ENCODE measurements at regions not wholly inside any gene's neighbourhood (a gene's known extent, or its start where the extent isn't known, plus 50 kb on each side); places are given as distances from the start of the nearest gene placed in this dataset.

DNA sequence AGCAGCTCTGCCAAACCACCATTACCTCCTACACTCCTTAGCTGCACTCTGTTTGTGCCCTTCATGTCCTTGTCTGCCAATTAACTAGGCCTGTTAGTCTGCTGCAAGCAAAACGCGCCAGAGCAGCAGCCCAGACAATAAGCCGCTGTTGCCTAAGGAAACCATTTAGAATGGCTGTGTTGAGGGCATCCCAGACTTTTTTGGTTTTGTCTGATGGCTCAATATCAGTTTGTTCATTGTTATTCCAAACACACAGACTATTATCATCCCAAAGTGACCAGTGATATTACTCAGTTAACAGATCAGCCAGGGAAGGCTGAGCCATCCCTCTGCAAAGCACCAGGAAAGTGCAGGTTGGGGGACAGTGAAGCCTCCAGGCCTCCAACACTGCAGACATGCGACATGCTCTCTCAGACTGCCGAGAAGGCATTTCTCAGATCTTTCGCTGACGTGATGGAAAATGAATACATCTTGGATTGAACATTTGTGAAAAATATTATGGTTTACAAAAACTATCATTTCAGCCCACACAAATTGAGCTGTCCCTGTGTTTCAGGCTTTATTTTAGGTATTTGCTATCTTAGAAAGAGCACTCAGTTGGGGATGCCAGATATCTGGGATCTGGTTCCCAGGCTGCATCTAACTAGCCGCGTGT lies 182.0 kb upstream of the HNRNPA3 start:
- H3K4me3 ChIP-seq (ENCODE audit: low read depth, low read length) = no peak overlapping the region
- no peak for DNase-seq (ENCODE audit: extremely low spot score)
- no peaks in the 10 kb centered on the region for H3K4me1 ChIP-seq (ENCODE audit: insufficient read depth)
- H3K27ac ChIP-seq (ENCODE audit: low read depth) = no peak overlapping the region
- H3K36me3 ChIP-seq (ENCODE audit: insufficient read depth) = no peaks in the 10 kb centered on the region
- 85% methylated on average over 9 of the region's 9 CpGs for WGBS

DNA sequence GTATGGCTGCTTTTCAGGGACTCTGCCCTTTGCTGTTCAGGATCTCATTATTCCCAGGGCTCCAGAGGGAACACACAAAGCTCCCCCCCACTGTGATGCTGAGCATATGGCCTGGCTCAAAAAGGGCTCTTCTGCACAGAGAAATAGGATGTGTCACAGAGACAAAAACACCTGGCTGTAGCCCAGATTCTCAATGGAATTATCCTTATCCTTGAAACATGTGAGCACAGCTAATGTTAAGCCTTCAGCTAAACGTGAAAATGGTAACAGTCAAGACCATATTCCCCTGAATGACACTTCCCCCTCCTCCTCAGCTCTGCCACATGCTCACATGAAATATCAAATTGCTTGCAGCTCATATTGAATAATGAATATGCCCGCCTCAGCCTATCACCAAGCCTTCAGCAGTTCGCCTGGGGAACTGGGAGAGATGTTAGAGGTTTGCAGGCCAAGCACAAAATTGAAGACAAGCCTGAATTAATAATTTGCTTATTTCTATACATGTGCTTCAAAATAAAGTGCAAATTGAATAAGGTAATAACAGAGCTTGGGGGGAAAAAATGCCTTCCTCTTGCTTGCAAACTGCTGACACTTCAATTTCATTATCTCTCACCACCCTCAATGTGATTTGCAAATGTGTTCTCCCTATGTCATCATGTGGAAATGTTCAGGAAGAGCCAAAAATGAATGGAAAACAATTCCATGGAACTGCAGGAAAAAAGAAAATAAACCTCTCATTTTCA lies 181.0 kb upstream of the HNRNPA3 start:
- Histone ChIP-seq H3K36me3 (ENCODE audit: insufficient read depth) (no peaks in the 10 kb centered on the region), H3K4me3 (ENCODE audit: low read depth, low read length) (no peak overlapping the region), H3K4me1 (ENCODE audit: insufficient read depth) (no peaks in the 10 kb centered on the region), H3K27ac (ENCODE audit: low read depth) (no peak overlapping the region)
- WGBS = 60% methylated on average over 3 of the region's 3 CpGs
- DNase-seq (ENCODE audit: extremely low spot score) = no peak

DNA sequence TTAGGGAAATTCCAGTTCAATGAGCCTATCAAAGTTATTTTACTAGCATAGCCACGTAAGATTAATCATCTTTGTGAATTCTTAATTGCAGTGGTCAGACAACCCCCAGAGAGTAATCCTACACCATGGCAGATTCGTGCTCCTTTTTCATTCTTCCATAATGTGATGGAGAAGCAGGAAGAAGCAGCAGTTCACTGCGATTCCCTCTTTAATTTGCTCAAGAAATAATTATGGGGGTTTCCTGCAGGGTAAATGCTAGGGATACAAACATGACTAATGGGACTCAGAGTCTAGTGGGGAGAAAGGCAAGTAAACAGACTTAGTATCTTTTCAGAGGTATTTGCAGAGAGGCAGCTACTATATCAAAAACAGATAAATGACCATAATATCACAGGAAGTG lies 175.8 kb upstream of the HNRNPA3 start:
- no peak overlapping the region for H3K27ac ChIP-seq (ENCODE audit: low read depth)
- no peaks in the 10 kb centered on the region for H3K36me3 ChIP-seq (ENCODE audit: insufficient read depth)
- DNase-seq (ENCODE audit: extremely low spot score) = no peak
- H3K4me3 ChIP-seq (ENCODE audit: low read depth, low read length) = no peak overlapping the region
- WGBS = 56% methylated on average over 3 of the region's 3 CpGs
- H3K4me1 ChIP-seq (ENCODE audit: insufficient read depth) = no peaks in the 10 kb centered on the region

DNA sequence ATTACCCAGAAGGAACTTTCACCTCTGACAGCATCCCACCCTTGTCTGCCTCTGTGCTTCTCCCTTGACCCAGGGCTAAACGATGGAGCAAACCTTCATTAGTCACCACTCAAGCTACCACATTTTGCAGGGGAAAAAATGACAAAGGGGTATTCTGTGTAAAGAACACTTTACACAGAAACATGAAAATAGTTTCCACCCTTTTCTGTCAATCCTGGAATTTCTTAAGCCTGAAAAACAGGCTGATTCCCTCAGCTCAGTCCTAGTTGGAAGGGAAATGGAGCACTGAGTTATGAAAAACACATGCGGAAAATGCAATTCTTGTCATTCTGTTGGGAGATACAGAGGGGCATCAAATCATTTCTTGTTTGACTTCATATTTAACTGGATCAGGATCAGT lies 175.0 kb upstream of the HNRNPA3 start:
- 76% methylated on average over 2 of the region's 2 CpGs for WGBS
- Histone ChIP-seq H3K27ac (ENCODE audit: low read depth) (no peak overlapping the region), H3K4me1 (ENCODE audit: insufficient read depth) (no peaks in the 10 kb centered on the region), H3K36me3 (ENCODE audit: insufficient read depth) (no peaks in the 10 kb centered on the region), H3K4me3 (ENCODE audit: low read depth, low read length) (no peak overlapping the region)
- no peak for DNase-seq (ENCODE audit: extremely low spot score)

DNA sequence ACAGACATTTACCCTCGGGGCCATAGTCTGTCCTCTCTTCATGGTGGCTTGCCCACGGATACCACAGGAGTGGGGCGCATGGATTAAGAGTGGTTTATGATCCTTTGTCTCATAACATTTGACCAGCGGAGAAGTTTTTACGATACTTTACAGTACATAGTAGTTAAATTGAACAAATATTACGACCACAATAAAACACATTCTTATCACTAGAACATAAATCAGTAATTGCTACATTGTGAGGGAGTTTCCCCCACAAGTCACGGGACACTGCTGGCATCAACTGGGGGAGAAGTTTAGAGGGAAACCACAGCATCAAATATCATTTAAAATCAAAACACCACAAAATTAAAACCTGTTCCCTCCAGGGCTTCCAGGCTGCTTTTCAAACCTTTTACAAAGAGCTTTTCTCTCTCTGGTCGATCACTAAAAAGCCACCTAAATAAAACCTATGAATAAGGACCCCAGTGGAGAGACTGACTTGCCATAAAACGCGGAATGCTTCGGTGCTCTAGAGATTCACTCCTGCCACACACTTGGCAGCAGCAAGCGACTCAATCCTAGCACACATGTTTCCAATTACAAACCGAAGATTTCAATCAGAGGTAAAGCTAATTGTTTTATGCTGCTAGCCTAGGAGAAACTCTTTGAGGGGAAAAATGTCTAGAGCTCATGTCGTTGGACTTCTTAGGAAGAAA lies 173.7 kb upstream of the HNRNPA3 start:
- Histone ChIP-seq H3K4me3 (ENCODE audit: low read depth, low read length) (no peak overlapping the region), H3K36me3 (ENCODE audit: insufficient read depth) (no peaks in the 10 kb centered on the region), H3K27ac (ENCODE audit: low read depth) (no peak overlapping the region), H3K4me1 (ENCODE audit: insufficient read depth) (no peaks in the 10 kb centered on the region)
- no peak for DNase-seq (ENCODE audit: extremely low spot score)
- 22% methylated on average over 14 of the region's 14 CpGs for WGBS

DNA sequence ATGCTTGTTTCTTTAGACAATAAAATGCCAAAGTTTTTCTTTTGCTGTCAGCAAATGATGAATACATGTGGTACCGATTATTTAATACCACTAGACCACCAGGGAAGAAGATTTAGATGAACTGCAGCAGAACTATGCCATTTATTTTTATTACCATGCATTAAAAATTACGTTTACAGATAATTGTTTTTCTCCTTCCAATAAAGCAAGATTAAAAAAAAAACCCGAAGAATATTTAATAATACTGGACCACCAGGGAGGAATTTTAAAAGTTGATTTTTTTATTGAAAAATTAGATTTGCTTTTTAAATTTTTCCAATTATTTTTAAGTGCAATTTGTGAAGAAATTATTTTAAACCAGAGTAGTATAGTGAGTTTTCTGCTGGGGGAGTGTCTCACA lies 170.3 kb upstream of the HNRNPA3 start:
- WGBS = 43% methylated on average over 3 of the region's 3 CpGs
- Histone ChIP-seq H3K27ac (ENCODE audit: low read depth) (no peak overlapping the region), H3K4me1 (ENCODE audit: insufficient read depth) (no peaks in the 10 kb centered on the region), H3K4me3 (ENCODE audit: low read depth, low read length) (no peak overlapping the region), H3K36me3 (ENCODE audit: insufficient read depth) (no peaks in the 10 kb centered on the region)
- DNase-seq (ENCODE audit: extremely low spot score) = no peak

DNA sequence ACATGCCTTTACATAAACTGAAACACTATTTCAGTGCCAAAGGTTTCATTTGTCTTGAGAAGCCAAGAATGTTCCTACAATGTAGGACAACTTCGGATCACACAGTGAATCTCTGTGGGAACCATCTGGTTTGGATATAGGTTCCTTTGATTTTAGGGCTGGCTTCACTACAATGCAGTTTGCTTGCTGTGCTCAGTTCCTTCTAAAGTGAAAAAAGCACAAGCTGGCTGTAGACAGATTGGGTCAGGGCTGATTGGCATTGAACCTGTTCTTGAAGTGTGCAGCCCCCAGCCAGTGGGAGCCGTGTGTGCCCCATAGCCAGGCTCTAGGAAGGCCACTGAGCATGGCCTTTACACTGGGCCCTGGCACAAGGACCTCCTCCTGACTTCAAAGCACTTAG lies 167.9 kb upstream of the HNRNPA3 start:
- 69% methylated on average over 2 of the region's 2 CpGs for WGBS
- DNase-seq (ENCODE audit: extremely low spot score) = no peak
- H3K4me1 ChIP-seq (ENCODE audit: insufficient read depth) = no peaks in the 10 kb centered on the region
- H3K36me3 ChIP-seq (ENCODE audit: insufficient read depth) = no peaks in the 10 kb centered on the region
- no peak overlapping the region for H3K27ac ChIP-seq (ENCODE audit: low read depth)
- H3K4me3 ChIP-seq (ENCODE audit: low read depth, low read length) = no peak overlapping the region

DNA sequence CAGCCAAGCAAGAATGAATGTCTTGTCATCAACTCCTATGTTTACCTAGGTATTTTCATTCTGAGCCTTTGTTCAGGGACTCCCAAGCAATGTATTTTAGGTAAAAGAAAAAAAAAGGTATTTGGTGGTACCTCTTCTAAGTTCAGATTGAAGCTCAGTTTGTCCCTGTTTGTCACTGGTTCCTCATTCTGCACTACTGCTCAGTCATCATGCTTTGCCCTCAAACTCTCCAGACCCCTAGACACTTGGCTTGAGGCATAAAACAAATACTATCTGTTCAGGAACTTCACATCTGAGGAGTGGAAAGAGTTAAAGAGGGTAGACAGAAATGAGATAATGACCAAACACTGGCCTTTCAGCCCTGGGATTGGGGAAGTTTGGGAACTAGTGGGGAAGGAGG lies 163.6 kb upstream of the HNRNPA3 start:
- Histone ChIP-seq H3K4me1 (ENCODE audit: insufficient read depth) (no peaks in the 10 kb centered on the region), H3K36me3 (ENCODE audit: insufficient read depth) (no peaks in the 10 kb centered on the region)
- DNase-seq (ENCODE audit: extremely low spot score) = no peak

DNA sequence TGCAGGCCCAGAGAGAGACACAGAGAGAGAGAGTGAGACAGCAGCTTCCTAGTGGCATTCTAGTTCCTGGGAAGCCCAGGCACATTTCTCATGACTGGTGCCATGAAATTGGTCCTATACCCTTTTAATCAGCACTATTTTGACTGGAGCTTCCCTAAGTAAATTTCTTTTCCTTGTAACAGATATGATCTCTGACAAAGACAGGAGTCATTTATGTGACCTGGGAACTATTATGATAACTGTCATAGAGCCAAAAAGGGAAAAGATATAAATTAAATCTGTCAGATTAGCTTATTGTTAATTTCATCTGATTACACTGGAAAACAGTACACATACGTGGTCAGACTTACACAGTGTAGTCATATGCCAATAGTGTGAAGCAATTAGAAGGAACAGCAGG lies 161.3 kb upstream of the HNRNPA3 start:
- Histone ChIP-seq H3K4me1 (ENCODE audit: insufficient read depth) (no peaks in the 10 kb centered on the region), H3K36me3 (ENCODE audit: insufficient read depth) (no peaks in the 10 kb centered on the region), H3K27ac (ENCODE audit: low read depth) (no peak overlapping the region), H3K4me3 (ENCODE audit: low read depth, low read length) (no peak overlapping the region)
- no peak for DNase-seq (ENCODE audit: extremely low spot score)
- 75% methylated on average over 1 of the region's 1 CpG for WGBS

More for the DNA sequence above, 163.6 kb upstream of the HNRNPA3 start:
- Histone ChIP-seq H3K27ac (ENCODE audit: low read depth) (no peak overlapping the region), H3K4me3 (ENCODE audit: low read depth, low read length) (no peak overlapping the region)

DNA sequence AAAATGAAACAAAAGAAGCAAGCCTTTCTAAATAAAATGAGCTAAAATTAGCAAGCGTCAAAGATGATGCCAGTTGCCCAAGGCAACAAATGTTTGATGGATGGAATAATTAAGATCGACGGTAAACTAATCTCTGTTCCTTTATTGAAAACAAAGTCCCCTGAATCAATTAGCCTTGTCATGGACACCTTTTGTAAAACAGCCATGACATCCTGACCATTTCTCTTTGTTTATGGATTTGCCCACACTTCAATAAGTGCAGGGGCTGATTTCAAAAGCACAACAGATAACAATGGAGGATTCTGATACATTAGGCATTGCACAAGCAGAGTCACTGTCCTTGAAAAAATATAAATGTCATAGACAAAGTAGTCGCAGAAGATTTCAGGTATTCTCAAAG lies 160.1 kb upstream of the HNRNPA3 start:
- Histone ChIP-seq H3K27ac (ENCODE audit: low read depth) (no peak overlapping the region), H3K4me3 (ENCODE audit: low read depth, low read length) (no peak overlapping the region), H3K4me1 (ENCODE audit: insufficient read depth) (no peaks in the 10 kb centered on the region), H3K36me3 (ENCODE audit: insufficient read depth) (no peaks in the 10 kb centered on the region)
- no peak for DNase-seq (ENCODE audit: extremely low spot score)
- WGBS = 82% methylated on average over 4 of the region's 4 CpGs

DNA sequence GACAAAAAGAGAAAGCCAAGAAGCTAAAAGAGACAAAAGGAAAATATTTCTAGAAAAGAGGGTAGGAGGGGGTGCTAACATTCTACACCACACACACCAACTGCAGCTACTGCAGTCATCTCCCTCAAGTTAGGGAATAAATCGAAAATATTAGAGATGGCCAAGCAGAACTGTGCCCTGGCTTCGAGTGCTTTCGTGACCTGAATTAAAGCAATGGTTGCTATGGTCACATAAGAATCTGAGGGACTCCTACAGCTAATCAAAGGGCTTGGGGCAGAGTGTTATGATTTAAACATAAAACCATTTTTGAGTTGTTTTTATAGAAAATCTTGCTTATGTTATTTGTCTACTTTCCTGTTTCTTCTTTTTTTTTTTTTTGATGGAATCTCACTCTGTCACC lies 159.6 kb upstream of the HNRNPA3 start:
- no peak overlapping the region for H3K4me3 ChIP-seq (ENCODE audit: low read depth, low read length)
- H3K36me3 ChIP-seq (ENCODE audit: insufficient read depth) = no peaks in the 10 kb centered on the region
- DNase-seq (ENCODE audit: extremely low spot score) = no peak
- H3K4me1 ChIP-seq (ENCODE audit: insufficient read depth) = no peaks in the 10 kb centered on the region
- H3K27ac ChIP-seq (ENCODE audit: low read depth) = no peak overlapping the region
- WGBS = 76% methylated on average over 3 of the region's 3 CpGs

DNA sequence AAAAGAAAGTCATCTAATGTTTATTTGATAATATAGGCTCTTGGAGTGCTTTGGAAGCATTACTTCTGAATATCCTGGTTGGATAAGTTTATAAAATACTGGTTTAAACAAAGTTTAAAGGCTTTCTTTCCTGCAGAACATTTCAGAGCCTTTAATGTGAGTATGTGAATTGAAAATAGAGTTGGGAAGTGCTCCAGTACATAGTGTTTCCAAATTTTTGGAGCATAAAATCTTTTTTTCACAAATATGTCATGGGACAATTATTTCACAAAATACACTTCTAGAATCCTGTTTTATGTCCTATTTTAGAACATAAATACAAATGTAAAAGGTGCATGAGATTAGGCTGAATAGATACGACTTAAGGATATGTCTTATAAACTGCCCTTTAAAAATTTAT lies 158.9 kb upstream of the HNRNPA3 start:
- WGBS = 60% methylated on average over 1 of the region's 1 CpG
- Histone ChIP-seq H3K4me1 (ENCODE audit: insufficient read depth) (no peaks in the 10 kb centered on the region), H3K36me3 (ENCODE audit: insufficient read depth) (no peaks in the 10 kb centered on the region), H3K4me3 (ENCODE audit: low read depth, low read length) (no peak overlapping the region), H3K27ac (ENCODE audit: low read depth) (no peak overlapping the region)
- no peak for DNase-seq (ENCODE audit: extremely low spot score)

DNA sequence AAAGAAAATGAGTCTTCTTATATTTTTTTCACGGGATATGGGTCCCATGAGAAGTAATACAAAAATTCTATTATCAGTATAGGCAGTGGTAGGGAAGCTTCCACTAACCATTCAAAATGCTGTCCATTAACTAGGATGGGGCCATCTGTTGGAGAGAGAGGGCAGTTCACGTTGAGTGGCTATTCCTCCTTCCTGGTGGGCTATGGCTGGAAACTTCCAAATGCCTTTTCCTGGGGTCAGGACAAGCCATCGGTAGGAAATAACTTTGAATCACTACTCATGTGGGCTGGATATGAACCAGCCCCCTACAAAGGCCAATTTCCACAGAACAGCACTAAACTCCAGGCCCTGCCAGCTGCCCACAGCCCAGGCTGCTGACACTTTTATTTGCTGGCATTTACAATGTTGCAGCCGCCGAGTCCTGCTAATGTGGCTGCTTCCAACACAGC lies 156.1 kb upstream of the HNRNPA3 start:
- DNase-seq (ENCODE audit: extremely low spot score) = no peak
- 41% methylated on average over 5 of the region's 5 CpGs for WGBS
- Histone ChIP-seq H3K36me3 (ENCODE audit: insufficient read depth) (no peaks in the 10 kb centered on the region), H3K4me3 (ENCODE audit: low read depth, low read length) (no peak overlapping the region), H3K27ac (ENCODE audit: low read depth) (no peak overlapping the region), H3K4me1 (ENCODE audit: insufficient read depth) (no peaks in the 10 kb centered on the region)

DNA sequence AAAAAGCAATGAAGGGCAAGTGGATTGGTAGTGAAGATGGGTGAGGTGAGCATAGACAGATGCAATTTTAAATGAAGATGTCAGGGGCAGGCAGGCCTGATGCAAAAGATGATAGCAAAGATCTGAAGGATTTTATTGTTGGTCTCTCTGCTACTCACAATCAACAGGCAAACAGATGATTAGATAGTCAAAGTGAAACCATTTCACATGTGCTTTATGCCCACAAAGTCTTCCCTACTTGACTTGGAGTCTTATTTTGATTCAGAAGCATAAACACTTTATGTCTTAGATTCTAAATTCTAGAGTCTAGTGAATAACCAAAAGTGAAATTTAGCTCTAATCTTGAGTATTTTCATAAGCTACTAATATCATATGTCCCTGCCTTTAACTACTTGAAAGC lies 153.8 kb upstream of the HNRNPA3 start:
- H3K4me1 ChIP-seq (ENCODE audit: insufficient read depth) = no peaks in the 10 kb centered on the region
- no peak for DNase-seq (ENCODE audit: extremely low spot score)
- H3K27ac ChIP-seq (ENCODE audit: low read depth) = no peak overlapping the region
- H3K36me3 ChIP-seq (ENCODE audit: insufficient read depth) = no peaks in the 10 kb centered on the region
- H3K4me3 ChIP-seq (ENCODE audit: low read depth, low read length) = no peak overlapping the region

All from urinary bladder (tissue), 3 donors.